DND-41 (cell line): ENCODE measurements at regions not wholly inside any gene's neighbourhood (a gene's known extent, or its start where the extent isn't known, plus 50 kb on each side); places are given as distances from the start of the nearest gene placed in this dataset.

Experiments
- ATAC-seq: fragments of 200-7000 bp; cut with Tn5 transposase; 3 replicates; pipeline ENCODE4 v1.9.1; 2021; ENCODE audit warnings: low read depth; ENCODE audit not compliant: insufficient read depth
- DNase-seq: peaks from one replicate; pipeline ENCODE4 v3.0.0-alpha.2; 2020
- H2AFZ ChIP-seq: 2 replicates; pipeline ENCODE4 v1.6.0; 2012; ENCODE audit warnings: low read depth, low read length
- H3K27ac ChIP-seq: 2 replicates; pipeline ENCODE4 v1.5.1; 2012; ENCODE audit warnings: low read length, inconsistent platforms
- H3K27me3 ChIP-seq: fragments of 200-600 bp; sonication (generic); 2 replicates; pipeline ENCODE4 v1.6.0; 2012; ENCODE audit warnings: low read length, mild to moderate bottlenecking, inconsistent platforms; ENCODE audit not compliant: insufficient read depth, poor library complexity
- H3K36me3 ChIP-seq: 2 replicates; pipeline ENCODE4 v1.5.1; 2012; ENCODE audit warnings: low read length, inconsistent platforms; ENCODE audit not compliant: insufficient read depth
- H3K4me1 ChIP-seq: 2 replicates; pipeline ENCODE4 v1.5.1; 2012; ENCODE audit warnings: mild to moderate bottlenecking, low read length; ENCODE audit not compliant: insufficient read depth
- H3K4me2 ChIP-seq: 2 replicates; pipeline ENCODE4 v1.6.0; 2012; ENCODE audit warnings: mild to moderate bottlenecking, moderate library complexity, low read length, inconsistent platforms; ENCODE audit not compliant: insufficient read depth
- H3K4me3 ChIP-seq, 2 experiments: fragments of 200-600 bp in 1 of 2; shearing (Covaris generic) in 1 of 2; 2 replicates each; pipeline ENCODE4 v1.5.1; 2012 to 2016; ENCODE audit warnings: inconsistent platforms in 2 of 2, low read length in 2 of 2, mild to moderate bottlenecking in 2 of 2, low read depth in 1 of 2, moderate library complexity in 1 of 2
- H3K79me2 ChIP-seq: 2 replicates; pipeline ENCODE4 v1.6.0; 2012; ENCODE audit warnings: low read length, inconsistent platforms; ENCODE audit not compliant: insufficient read depth
- H3K9ac ChIP-seq: 2 replicates; pipeline ENCODE4 v1.6.0; 2012; ENCODE audit warnings: low read depth, mild to moderate bottlenecking, inconsistent platforms, low read length, moderate library complexity
- H3K9me3 ChIP-seq: 2 replicates; pipeline ENCODE4 v1.5.1; 2012; ENCODE audit warnings: low read length, moderate library complexity, mild to moderate bottlenecking, inconsistent platforms; ENCODE audit not compliant: insufficient read depth, severe bottlenecking
- H4K20me1 ChIP-seq: 2 replicates; pipeline ENCODE4 v1.6.0; 2012; ENCODE audit warnings: low read length; ENCODE audit not compliant: insufficient read depth
- CTCF ChIP-seq: IDR thresholded peaks from 2 replicates; pipeline ENCODE4 v1.5.1; 2012; ENCODE audit warnings: borderline replicate concordance, low read length, moderate library complexity, mild to moderate bottlenecking; ENCODE audit not compliant: poor library complexity, severe bottlenecking; ENCODE audit errors: extremely low read depth
- EZH2 ChIP-seq: IDR thresholded peaks from 3 replicates; pipeline ENCODE4 v1.6.1; 2012; ENCODE audit warnings: borderline replicate concordance, low read depth, mild to moderate bottlenecking, moderate library complexity, low read length, inconsistent platforms; ENCODE audit not compliant: severe bottlenecking

DNA sequence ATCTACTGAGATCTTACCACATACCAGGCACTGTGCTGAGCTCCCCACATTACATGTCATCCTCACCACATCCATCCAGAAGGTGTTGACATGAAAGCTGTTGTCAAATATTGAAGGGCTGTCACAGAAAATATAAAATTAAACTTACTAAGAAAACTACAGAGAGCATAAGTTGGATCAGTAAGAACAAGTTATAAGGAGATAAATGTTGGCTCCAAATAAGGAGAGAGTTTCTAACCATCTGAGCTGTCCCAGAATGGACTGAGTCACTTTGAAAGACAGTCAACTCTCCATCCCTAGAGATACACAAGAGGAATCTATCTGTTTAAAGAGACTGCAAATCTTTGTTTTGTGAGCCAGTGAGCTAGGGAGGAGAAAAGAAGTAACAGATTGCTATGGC is 169.8 kb downstream of the DRD1 start:
- TF ChIP-seq CTCF (no peak), EZH2 (no peak)
- no peak overlapping the region for H3K9ac ChIP-seq
- H3K4me2 ChIP-seq: no peak overlapping the region
- no peak overlapping the region for H2AFZ ChIP-seq
- no peak overlapping the region for H3K4me3 ChIP-seq
- no peaks in the 10 kb centered on the region for H4K20me1 ChIP-seq
- no peak for ATAC-seq
- no peaks in the 10 kb centered on the region for H3K9me3 ChIP-seq
- peaks cover 3% of the 10 kb centered on the region for H3K27me3 ChIP-seq
- no peaks in the 10 kb centered on the region for H3K36me3 ChIP-seq
- no peak overlapping the region for H3K27ac ChIP-seq
- H3K79me2 ChIP-seq: no peaks in the 10 kb centered on the region
- DNase-seq: no peak
- no peaks in the 10 kb centered on the region for H3K4me1 ChIP-seq

GRCh38 chr5:175264406-175264805 is 179.6 kb downstream of the DRD1 start:
- Histone ChIP-seq H3K4me1 (no peaks in the 10 kb centered on the region), H3K27ac (no peak overlapping the region), H3K4me3 (no peak overlapping the region), H3K27me3 (no peaks in the 10 kb centered on the region), H3K36me3 (no peaks in the 10 kb centered on the region), H3K9ac (no peak overlapping the region), H2AFZ (no peak overlapping the region), H3K9me3 (no peaks in the 10 kb centered on the region), H3K4me2 (no peak overlapping the region), H3K79me2 (no peaks in the 10 kb centered on the region), H4K20me1 (no peaks in the 10 kb centered on the region)
- ATAC-seq (no peak), DNase-seq (no peak)
- TF ChIP-seq EZH2 (no peak), CTCF (no peak)

DNA sequence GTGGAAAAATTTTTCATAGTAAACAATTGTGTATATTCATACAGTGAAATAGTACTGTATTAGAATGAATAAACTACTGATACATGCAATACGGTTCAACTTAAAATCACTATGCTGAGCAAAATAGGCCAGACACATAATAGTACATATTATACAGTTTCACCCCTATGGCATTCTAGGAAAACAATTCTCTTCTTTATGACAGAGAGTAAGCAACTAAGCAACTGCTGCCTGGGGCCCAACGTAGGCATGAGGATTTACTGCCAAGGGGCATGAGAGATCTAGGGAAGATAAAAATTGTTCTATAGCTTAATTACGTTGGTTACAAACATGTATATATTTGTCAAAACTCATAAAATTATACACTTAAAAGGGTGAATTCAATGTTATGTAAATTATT is 180.2 kb downstream of the DRD1 start:
- no peak overlapping the region for H2AFZ ChIP-seq
- H3K79me2 ChIP-seq: no peaks in the 10 kb centered on the region
- H3K4me3 ChIP-seq: no peak overlapping the region
- TF ChIP-seq CTCF (no peak), EZH2 (no peak)
- H3K27me3 ChIP-seq: no peaks in the 10 kb centered on the region
- no peaks in the 10 kb centered on the region for H4K20me1 ChIP-seq
- H3K36me3 ChIP-seq: no peaks in the 10 kb centered on the region
- no peak overlapping the region for H3K9ac ChIP-seq
- H3K27ac ChIP-seq: no peak overlapping the region
- DNase-seq (no peak), ATAC-seq (no peak)
- H3K4me2 ChIP-seq: no peak overlapping the region
- H3K4me1 ChIP-seq: no peaks in the 10 kb centered on the region
- no peaks in the 10 kb centered on the region for H3K9me3 ChIP-seq

- H3K4me2 ChIP-seq: no peak overlapping the region
- no peak overlapping the region for H3K27ac ChIP-seq
- no peak overlapping the region for H3K4me3 ChIP-seq
- DNase-seq (no peak), ATAC-seq (no peak)
- H3K4me1 ChIP-seq: no peaks in the 10 kb centered on the region
- H3K79me2 ChIP-seq: no peaks in the 10 kb centered on the region
- no peak for TF ChIP-seq EZH2
- TF ChIP-seq CTCF: no peak
- no peaks in the 10 kb centered on the region for H4K20me1 ChIP-seq
- no peak overlapping the region for H2AFZ ChIP-seq
- H3K9me3 ChIP-seq: no peaks in the 10 kb centered on the region
- no peak overlapping the region for H3K9ac ChIP-seq
- H3K27me3 ChIP-seq: no peaks in the 10 kb centered on the region
- no peaks in the 10 kb centered on the region for H3K36me3 ChIP-seq
Measured at GRCh38 chr5:175261526-175261925, 182.5 kb downstream of the DRD1 start.
